Neural cell (in vitro differentiated cells): ENCODE measurements at regions not wholly inside any gene's neighbourhood (a gene's known extent, or its start where the extent isn't known, plus 50 kb on each side); places are given as distances from the start of the nearest gene placed in this dataset.
A peak's percentile ranks its signal among the peaks of the same experiment; 100 is the strongest.

Experiments
- H2AFZ ChIP-seq: fragments of 200-600, 300-800 bp; sonication (generic), shearing (Covaris generic); 2 replicates; pipeline ENCODE4 v1.6.0; 2014; ENCODE audit warnings: low read depth, mild to moderate bottlenecking, antibody characterized with exemption, low read length, moderate library complexity
- H3F3A ChIP-seq: fragments of 200-600 bp; shearing (Covaris generic); 2 replicates; pipeline ENCODE4 v1.6.1; 2016; ENCODE audit warnings: mild to moderate bottlenecking, moderate library complexity, mixed read lengths, antibody characterized with exemption, low read length; ENCODE audit not compliant: insufficient read depth, poor library complexity, severe bottlenecking
- H3K27ac ChIP-seq: fragments of 200-600, 300-800 bp; sonication (generic), shearing (Covaris generic); 2 replicates; pipeline ENCODE4 v1.5.1; 2014; ENCODE audit warnings: mild to moderate bottlenecking, low read length, moderate library complexity
- H3K27me3 ChIP-seq: fragments of 300-800, 200-600 bp; sonication (generic), shearing (Covaris generic); 2 replicates; pipeline ENCODE4 v1.6.0; 2014; ENCODE audit warnings: mild to moderate bottlenecking, low read depth, low read length, moderate library complexity; ENCODE audit not compliant: insufficient read depth
- H3K36me3 ChIP-seq: fragments of 300-800, 200-600 bp; sonication (generic), shearing (Covaris generic); 2 replicates; pipeline ENCODE4 v1.5.1; 2014; ENCODE audit warnings: mild to moderate bottlenecking, antibody characterized with exemption, low read length, moderate library complexity; ENCODE audit not compliant: insufficient read depth
- H3K4me2 ChIP-seq: fragments of 300-800, 200-600 bp; sonication (generic), shearing (Covaris generic); 2 replicates; pipeline ENCODE4 v1.6.0; 2014; ENCODE audit warnings: mild to moderate bottlenecking, low read length
- H3K4me3 ChIP-seq: fragments of 300-800, 200-600 bp; sonication (generic), shearing (Covaris generic); 2 replicates; pipeline ENCODE4 v1.5.1; 2014; ENCODE audit warnings: mild to moderate bottlenecking, low read length, moderate library complexity
- H3K79me2 ChIP-seq: fragments of 200-600 bp; shearing (Covaris generic); replicated peaks from 2 replicates; pipeline ENCODE4 v1.6.0; 2014; ENCODE audit warnings: mild to moderate bottlenecking, low read length, moderate library complexity; ENCODE audit not compliant: insufficient read depth
- H3K9ac ChIP-seq: fragments of 300-800, 200-600 bp; sonication (generic), shearing (Covaris generic); 2 replicates; pipeline ENCODE4 v1.6.1; 2016; ENCODE audit warnings: mild to moderate bottlenecking, low read length, mixed read lengths
- H3K9me2 ChIP-seq: fragments of 200-600 bp; shearing (Covaris generic); 2 replicates; pipeline ENCODE4 v1.6.1; 2016; ENCODE audit warnings: mild to moderate bottlenecking, low read length, mixed read lengths; ENCODE audit not compliant: insufficient read depth
- H3K9me3 ChIP-seq: fragments of 200-600, 300-800 bp; sonication (generic), shearing (Covaris generic); 2 replicates; pipeline ENCODE4 v1.6.1; 2016; ENCODE audit warnings: mild to moderate bottlenecking, mixed run types, low read length, moderate library complexity, mixed read lengths
- H4K20me1 ChIP-seq: fragments of 200-600 bp; shearing (Covaris generic); 2 replicates; pipeline ENCODE4 v1.6.1; 2016; ENCODE audit warnings: mild to moderate bottlenecking, mixed run types; ENCODE audit not compliant: insufficient read depth
- EP300 ChIP-seq: fragments of 450-650 bp; conservative IDR thresholded peaks from 2 replicates; pipeline ENCODE4 v1.6.1; 2014; ENCODE audit warnings: antibody characterized with exemption, mild to moderate bottlenecking, moderate library complexity; ENCODE audit not compliant: poor library complexity, severe bottlenecking
- EZH2 ChIP-seq: fragments of 200-600, 300-800 bp; shearing (Covaris generic), sonication (generic); IDR thresholded peaks from 2 replicates; pipeline ENCODE4 v1.6.1; 2014; ENCODE audit warnings: antibody characterized with exemption, low read length, borderline replicate concordance, mild to moderate bottlenecking; ENCODE audit not compliant: insufficient read depth, poor library complexity, severe bottlenecking
- MXI1 ChIP-seq: fragments of 450-650 bp; conservative IDR thresholded peaks from 2 replicates; pipeline ENCODE4 v1.6.1; 2014; ENCODE audit warnings: antibody characterized with exemption, mild to moderate bottlenecking; ENCODE audit not compliant: poor library complexity, severe bottlenecking
- POLR2AphosphoS5 ChIP-seq: IDR thresholded peaks from 2 replicates; pipeline ENCODE4 v1.6.1; 2012
- RAD21 ChIP-seq: fragments of 450-650 bp; conservative IDR thresholded peaks from 2 replicates; pipeline ENCODE4 v1.6.1; 2014; ENCODE audit warnings: antibody characterized with exemption, mild to moderate bottlenecking, moderate library complexity
- SMC3 ChIP-seq: fragments of 450-650 bp; conservative IDR thresholded peaks from 2 replicates; pipeline ENCODE4 v1.6.1; 2014; ENCODE audit warnings: antibody characterized with exemption, mild to moderate bottlenecking, moderate library complexity; ENCODE audit not compliant: poor library complexity
- TAF1 ChIP-seq: IDR thresholded peaks from 2 replicates; pipeline ENCODE4 v1.6.1; 2012; ENCODE audit warnings: low read depth
- TF ChIP-seq, protein P1 (sequence below): fragments of 450-650 bp; IDR thresholded peaks from 2 replicates; pipeline ENCODE4 v1.5.1; 2014; ENCODE audit warnings: antibody characterized with exemption, mild to moderate bottlenecking, moderate library complexity; ENCODE audit not compliant: poor library complexity, severe bottlenecking
- TF ChIP-seq, protein P2 (sequence below): IDR thresholded peaks from 2 replicates; pipeline ENCODE4 v1.6.1; 2012; ENCODE audit warnings: borderline replicate concordance

DNA sequence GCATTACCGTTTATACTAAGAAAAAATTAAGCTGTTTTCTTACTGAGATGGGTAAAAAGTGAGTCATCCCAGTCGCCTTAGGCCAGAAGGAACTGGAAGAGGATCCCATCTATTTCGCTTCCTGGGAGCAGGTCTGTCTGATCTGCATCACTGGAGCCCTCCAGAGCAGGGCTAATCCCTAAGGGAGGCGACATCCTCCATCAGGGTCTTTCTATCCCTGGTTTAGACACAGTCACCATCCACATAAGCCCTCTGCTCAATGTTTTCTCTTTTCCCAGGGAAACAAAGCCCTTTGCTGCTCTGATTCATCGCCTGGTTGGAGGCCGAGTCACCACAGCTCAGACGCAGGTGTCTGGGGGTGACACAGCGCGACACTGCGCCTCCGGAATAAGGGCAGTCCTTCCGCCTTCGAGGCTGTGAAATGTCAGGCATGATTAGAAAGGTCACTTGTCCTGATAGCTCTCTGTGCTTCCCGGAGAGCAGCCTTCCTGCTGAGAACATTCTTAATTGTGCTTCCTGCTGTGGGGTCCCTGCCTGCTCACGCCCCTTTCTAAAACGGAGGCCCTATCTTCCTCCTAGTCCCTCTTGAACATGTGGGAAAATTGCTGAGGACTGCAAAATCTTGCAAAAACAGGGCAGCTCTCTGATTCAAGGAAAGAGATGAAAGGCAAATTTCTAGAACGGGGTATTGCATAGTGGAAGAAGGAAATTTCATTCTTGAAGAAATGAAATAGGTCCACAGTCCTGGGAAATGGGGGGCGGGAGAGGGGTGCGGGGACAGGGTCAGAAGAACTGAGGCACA, 56.3 kb downstream of the MARCHF4 start:
- Histone ChIP-seq H3K9me2 (no peaks in the 10 kb centered on the region), H2AFZ (no peak overlapping the region), H3K9me3 (no peaks in the 10 kb centered on the region), H3K79me2 (no peaks in the 10 kb centered on the region), H3K9ac (peak overlapping the region; percentile 18), H3K4me2 (no peak overlapping the region), H3F3A (no peaks in the 10 kb centered on the region), H3K27ac (peak overlapping the region; percentile 30), H3K4me3 (peak overlapping the region; percentile 22), H3K27me3 (no peaks in the 10 kb centered on the region), H4K20me1 (no peaks in the 10 kb centered on the region), H3K36me3 (no peaks in the 10 kb centered on the region)
- peak; percentile 9 for TF ChIP-seq POLR2AphosphoS5
- no peak for TF ChIP-seq MXI1

DNA sequence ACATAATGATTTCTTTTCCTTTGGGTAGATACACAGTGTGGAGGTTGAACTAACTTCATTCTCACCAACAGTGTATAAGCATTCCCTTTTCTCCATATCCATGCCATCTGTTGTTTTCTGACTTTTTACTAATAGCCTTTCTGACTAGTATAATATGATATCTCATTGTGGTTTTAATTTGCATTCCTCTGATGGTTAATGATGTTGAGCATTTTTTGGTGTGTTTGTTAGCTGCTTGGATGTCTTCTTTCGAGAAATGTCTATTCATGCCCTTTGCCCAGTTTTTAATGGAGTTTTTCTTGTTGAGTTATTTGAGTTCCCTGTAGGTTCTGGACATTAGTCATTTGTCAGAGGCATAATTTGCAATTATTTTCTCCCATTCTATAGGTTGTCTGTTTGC, 59.8 kb downstream of the MARCHF4 start:
- TF ChIP-seq POLR2AphosphoS5 (no peak), RAD21 (no peak), EZH2 (no peak), TAF1 (no peak), MXI1 (no peak), SMC3 (no peak)
- TF ChIP-seq, protein P1, sequence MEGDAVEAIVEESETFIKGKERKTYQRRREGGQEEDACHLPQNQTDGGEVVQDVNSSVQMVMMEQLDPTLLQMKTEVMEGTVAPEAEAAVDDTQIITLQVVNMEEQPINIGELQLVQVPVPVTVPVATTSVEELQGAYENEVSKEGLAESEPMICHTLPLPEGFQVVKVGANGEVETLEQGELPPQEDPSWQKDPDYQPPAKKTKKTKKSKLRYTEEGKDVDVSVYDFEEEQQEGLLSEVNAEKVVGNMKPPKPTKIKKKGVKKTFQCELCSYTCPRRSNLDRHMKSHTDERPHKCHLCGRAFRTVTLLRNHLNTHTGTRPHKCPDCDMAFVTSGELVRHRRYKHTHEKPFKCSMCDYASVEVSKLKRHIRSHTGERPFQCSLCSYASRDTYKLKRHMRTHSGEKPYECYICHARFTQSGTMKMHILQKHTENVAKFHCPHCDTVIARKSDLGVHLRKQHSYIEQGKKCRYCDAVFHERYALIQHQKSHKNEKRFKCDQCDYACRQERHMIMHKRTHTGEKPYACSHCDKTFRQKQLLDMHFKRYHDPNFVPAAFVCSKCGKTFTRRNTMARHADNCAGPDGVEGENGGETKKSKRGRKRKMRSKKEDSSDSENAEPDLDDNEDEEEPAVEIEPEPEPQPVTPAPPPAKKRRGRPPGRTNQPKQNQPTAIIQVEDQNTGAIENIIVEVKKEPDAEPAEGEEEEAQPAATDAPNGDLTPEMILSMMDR: no peak
- TF ChIP-seq, protein P2, sequence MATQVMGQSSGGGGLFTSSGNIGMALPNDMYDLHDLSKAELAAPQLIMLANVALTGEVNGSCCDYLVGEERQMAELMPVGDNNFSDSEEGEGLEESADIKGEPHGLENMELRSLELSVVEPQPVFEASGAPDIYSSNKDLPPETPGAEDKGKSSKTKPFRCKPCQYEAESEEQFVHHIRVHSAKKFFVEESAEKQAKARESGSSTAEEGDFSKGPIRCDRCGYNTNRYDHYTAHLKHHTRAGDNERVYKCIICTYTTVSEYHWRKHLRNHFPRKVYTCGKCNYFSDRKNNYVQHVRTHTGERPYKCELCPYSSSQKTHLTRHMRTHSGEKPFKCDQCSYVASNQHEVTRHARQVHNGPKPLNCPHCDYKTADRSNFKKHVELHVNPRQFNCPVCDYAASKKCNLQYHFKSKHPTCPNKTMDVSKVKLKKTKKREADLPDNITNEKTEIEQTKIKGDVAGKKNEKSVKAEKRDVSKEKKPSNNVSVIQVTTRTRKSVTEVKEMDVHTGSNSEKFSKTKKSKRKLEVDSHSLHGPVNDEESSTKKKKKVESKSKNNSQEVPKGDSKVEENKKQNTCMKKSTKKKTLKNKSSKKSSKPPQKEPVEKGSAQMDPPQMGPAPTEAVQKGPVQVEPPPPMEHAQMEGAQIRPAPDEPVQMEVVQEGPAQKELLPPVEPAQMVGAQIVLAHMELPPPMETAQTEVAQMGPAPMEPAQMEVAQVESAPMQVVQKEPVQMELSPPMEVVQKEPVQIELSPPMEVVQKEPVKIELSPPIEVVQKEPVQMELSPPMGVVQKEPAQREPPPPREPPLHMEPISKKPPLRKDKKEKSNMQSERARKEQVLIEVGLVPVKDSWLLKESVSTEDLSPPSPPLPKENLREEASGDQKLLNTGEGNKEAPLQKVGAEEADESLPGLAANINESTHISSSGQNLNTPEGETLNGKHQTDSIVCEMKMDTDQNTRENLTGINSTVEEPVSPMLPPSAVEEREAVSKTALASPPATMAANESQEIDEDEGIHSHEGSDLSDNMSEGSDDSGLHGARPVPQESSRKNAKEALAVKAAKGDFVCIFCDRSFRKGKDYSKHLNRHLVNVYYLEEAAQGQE: no peak
- Histone ChIP-seq H3K79me2 (no peaks in the 10 kb centered on the region), H3K9me3 (no peaks in the 10 kb centered on the region), H3K9ac (no peak overlapping the region), H3F3A (no peaks in the 10 kb centered on the region), H3K9me2 (no peaks in the 10 kb centered on the region), H3K27me3 (no peaks in the 10 kb centered on the region), H4K20me1 (no peaks in the 10 kb centered on the region), H3K36me3 (no peaks in the 10 kb centered on the region), H2AFZ (no peak overlapping the region), H3K27ac (no peak overlapping the region), H3K4me3 (no peak overlapping the region), H3K4me2 (no peak overlapping the region)

DNA sequence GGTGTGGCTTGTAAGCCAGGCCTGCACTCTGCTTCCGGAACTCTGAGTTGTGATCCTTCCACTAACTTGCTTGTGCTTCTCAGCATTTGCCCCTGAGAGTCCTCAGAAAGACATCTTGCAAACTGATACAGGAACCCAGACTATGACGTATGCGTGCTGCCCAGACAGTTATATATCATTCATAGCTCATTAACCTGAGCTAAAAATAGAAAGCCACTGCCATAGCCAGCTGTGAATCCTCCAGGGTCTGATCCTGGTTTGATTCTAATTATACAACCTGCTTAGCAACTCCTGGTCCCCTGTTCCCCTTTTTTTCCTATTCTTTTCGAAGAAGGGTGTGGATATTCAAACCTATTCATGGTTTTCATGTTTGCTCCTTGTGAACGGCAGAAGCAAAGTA, 63.7 kb downstream of the MARCHF4 start:
- Histone ChIP-seq H3K4me2 (no peak overlapping the region), H3K9me3 (no peaks in the 10 kb centered on the region), H3K27ac (peak overlapping the region; percentile 1)

More for the DNA sequence above, 63.7 kb downstream of the MARCHF4 start:
- H3F3A ChIP-seq: no peaks in the 10 kb centered on the region
- H3K9me2 ChIP-seq: no peaks in the 10 kb centered on the region
- no peaks in the 10 kb centered on the region for H3K36me3 ChIP-seq
- H3K4me3 ChIP-seq: peak overlapping the region; percentile 8
- no peaks in the 10 kb centered on the region for H4K20me1 ChIP-seq
- no peak overlapping the region for H2AFZ ChIP-seq
- H3K79me2 ChIP-seq: no peaks in the 10 kb centered on the region
- no peak overlapping the region for H3K9ac ChIP-seq
- H3K27me3 ChIP-seq: no peaks in the 10 kb centered on the region
- TF ChIP-seq SMC3 (no peak), POLR2AphosphoS5 (no peak), TAF1 (no peak), RAD21 (no peak), MXI1 (no peak), EZH2 (no peak), EP300 (no peak)
- TF ChIP-seq, protein P1: no peak
- TF ChIP-seq, protein P2: no peak
